ENCODE measurements at regions not wholly inside any gene's neighbourhood (a gene's known extent, or its start where the extent isn't known, plus 50 kb on each side); places are given as distances from the start of the nearest gene placed in this dataset.

DNA sequence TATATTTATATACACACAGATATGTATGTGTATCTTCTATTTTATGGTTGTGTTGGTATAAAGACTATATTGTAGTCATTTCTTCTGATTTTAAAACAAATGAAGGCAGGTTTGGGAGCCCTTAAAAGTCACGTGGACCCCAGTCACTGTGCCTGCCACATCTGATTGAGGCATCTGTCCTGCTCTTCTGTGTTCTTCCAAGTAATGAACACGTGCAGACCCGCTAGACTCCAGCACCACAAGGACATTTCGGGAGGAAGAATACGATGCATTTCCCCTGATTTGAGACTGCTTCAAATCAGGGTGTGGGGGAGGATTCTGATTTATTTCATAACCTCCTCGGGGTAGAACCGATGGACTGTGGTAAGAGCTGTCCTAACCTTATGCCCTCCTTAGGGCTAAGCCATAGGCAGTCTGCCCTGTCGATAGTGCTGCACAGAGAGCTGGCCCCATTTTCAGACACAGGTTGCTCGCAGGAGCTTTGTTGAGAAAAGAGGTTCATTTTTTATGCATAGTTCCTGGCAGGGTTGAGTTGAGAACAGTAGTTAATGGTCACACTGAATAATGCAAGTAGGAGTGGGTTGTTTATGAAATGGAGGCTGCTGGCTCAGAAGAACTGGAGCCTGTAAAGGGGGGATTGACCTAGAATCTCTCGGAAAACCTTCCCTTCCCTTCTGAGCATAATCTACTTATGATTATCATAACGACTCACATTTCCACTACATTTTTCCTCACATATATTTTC is 55.0 kb upstream of the C10orf120 start:
- H3K36me3 ChIP-seq, result no peaks in the 10 kb centered on the region
- DNase-seq (ENCODE audit: extremely low spot score), result peak; percentile 72
- peaks cover 0 to 20% (median 19%) of the 10 kb centered on the region in 4 donors for H3K9me3 ChIP-seq
- WGBS, result 74% methylated on average over 11 of the region's 11 CpGs
- H3K27me3 ChIP-seq, result peaks cover 0 to 18% (median 0%) of the 10 kb centered on the region in 4 donors
- TF ChIP-seq, protein P1, sequence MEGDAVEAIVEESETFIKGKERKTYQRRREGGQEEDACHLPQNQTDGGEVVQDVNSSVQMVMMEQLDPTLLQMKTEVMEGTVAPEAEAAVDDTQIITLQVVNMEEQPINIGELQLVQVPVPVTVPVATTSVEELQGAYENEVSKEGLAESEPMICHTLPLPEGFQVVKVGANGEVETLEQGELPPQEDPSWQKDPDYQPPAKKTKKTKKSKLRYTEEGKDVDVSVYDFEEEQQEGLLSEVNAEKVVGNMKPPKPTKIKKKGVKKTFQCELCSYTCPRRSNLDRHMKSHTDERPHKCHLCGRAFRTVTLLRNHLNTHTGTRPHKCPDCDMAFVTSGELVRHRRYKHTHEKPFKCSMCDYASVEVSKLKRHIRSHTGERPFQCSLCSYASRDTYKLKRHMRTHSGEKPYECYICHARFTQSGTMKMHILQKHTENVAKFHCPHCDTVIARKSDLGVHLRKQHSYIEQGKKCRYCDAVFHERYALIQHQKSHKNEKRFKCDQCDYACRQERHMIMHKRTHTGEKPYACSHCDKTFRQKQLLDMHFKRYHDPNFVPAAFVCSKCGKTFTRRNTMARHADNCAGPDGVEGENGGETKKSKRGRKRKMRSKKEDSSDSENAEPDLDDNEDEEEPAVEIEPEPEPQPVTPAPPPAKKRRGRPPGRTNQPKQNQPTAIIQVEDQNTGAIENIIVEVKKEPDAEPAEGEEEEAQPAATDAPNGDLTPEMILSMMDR (IDR thresholded peaks at IDR 0.05), result no peak
- no peak for TF ChIP-seq EP300 (IDR thresholded peaks at IDR 0.05)
- no peak for TF ChIP-seq POLR2AphosphoS5 (IDR thresholded peaks at IDR 0.05)
- no peak for TF ChIP-seq POLR2A (IDR thresholded peaks at IDR 0.05; ENCODE audit: low read depth)
- H3K4me3 ChIP-seq, result no peak overlapping the region
- no peaks in the 10 kb centered on the region for H3K4me1 ChIP-seq
- H3K27ac ChIP-seq (replicated peaks in 1 of 4), result no peak overlapping the region
- intact Hi-C loops (cut with DNase I), result no loop called here

DNA sequence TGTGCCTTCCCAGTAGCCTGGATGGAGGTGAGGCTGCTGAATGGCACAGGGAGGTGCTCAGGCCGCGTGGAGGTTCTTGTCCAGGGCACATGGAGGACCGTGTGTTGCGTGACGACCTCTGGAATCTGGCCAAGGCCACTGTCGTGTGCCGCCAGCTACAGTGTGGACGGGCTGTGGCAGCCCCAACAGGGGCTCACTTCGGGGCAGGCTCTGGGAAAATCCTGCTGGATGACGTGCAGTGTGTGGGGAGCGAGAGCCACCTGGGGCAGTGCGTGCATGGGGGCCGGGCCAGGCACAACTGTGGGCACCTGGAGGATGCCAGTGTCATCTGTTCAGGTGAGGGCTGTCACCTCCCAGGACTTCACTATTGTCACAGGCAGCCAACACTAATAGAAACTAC is 50.2 kb upstream of the C10orf120 start:
- Histone ChIP-seq H3K27me3 (peaks cover 0 to 24% (median 0%) of the 10 kb centered on the region in 4 donors), H3K9me3 (no peaks in the 10 kb centered on the region), H3K36me3 (no peaks in the 10 kb centered on the region), H3K27ac (replicated peaks in 1 of 4) (no peak overlapping the region), H3K4me3 (no peak overlapping the region), H3K4me1 (no peaks in the 10 kb centered on the region)
- TF ChIP-seq POLR2A (IDR thresholded peaks at IDR 0.05; ENCODE audit: low read depth) (no peak), EP300 (IDR thresholded peaks at IDR 0.05) (no peak)
- peak; percentile 68 for DNase-seq (ENCODE audit: extremely low spot score)
- intact Hi-C loops (cut with DNase I), result no loop called here
- 83% methylated on average over 8 of the region's 13 CpGs for WGBS

Data from esophagus muscularis mucosa (tissue), 4 donors.